Spleen (tissue), 11 donors: ENCODE measurements at regions not wholly inside any gene's neighbourhood (a gene's known extent, or its start where the extent isn't known, plus 50 kb on each side); places are given as distances from the start of the nearest gene placed in this dataset.

Experiments used
- DNase-seq: peaks from one replicate; pipeline ENCODE4 v3.0.0-alpha.2; 2020
- H3K27ac ChIP-seq, 8 donors: fragments of 200-600 bp; sonication (generic) in 7 of 8; 1 replicate in 4 of 8; 2 replicates in 4 of 8; pipeline versions ENCODE4 v1.5.0 to v1.8.0; 2016 to 2021; ENCODE audit warnings: inconsistent platforms in 4 of 8, mild to moderate bottlenecking in 4 of 8, moderate library complexity in 1 of 8
- H3K27me3 ChIP-seq, 7 donors: fragments of 200-600 bp; sonication (generic) in 6 of 7; replicated peaks in 1 of 7; 1 replicate in 4 of 7; 2 replicates in 3 of 7; pipeline versions ENCODE4 v1.5.0 to v1.8.0; 2016 to 2021; ENCODE audit warnings: inconsistent platforms in 3 of 7, mild to moderate bottlenecking in 1 of 7
- H3K36me3 ChIP-seq, 6 donors: fragments of 200-600 bp; sonication (generic) in 5 of 6; 1 replicate in 4 of 6; 2 replicates in 2 of 6; pipeline versions ENCODE4 v1.5.0 to v1.8.0; 2016 to 2021; ENCODE audit warnings: inconsistent platforms in 2 of 6
- H3K4me1 ChIP-seq, 6 donors: fragments of 200-600 bp; sonication (generic) in 5 of 6; 1 replicate in 3 of 6; 2 replicates in 3 of 6; pipeline versions ENCODE4 v1.5.0 to v1.8.0; 2016 to 2021; ENCODE audit warnings: inconsistent platforms in 3 of 6
- H3K4me3 ChIP-seq, 8 donors: fragments of 200-600 bp; sonication (generic) in 7 of 8; 1 replicate in 4 of 8; 2 replicates in 4 of 8; pipeline versions ENCODE4 v1.5.0 to v1.8.0; 2016 to 2021; ENCODE audit warnings: inconsistent platforms in 4 of 8, mild to moderate bottlenecking in 4 of 8, moderate library complexity in 2 of 8
- H3K9me3 ChIP-seq, 8 donors: fragments of 200-600 bp; sonication (generic) in 7 of 8; 1 replicate in 4 of 8; 2 replicates in 4 of 8; pipeline versions ENCODE4 v1.5.0 to v1.8.0; 2016 to 2021; ENCODE audit warnings: inconsistent platforms in 4 of 8
- POLR2A ChIP-seq, 3 donors: fragments of 450-650 bp; IDR thresholded peaks; one replicate each; pipeline ENCODE4 v1.5.1; 2017; ENCODE audit warnings: antibody characterized with exemption in 3 of 3, mild to moderate bottlenecking in 1 of 3
- POLR2AphosphoS5 ChIP-seq, 3 donors: sonication (generic); formaldehyde crosslinking; IDR thresholded peaks; one replicate each; pipeline ENCODE4 v1.5.1; 2017; ENCODE audit warnings: antibody characterized with exemption in 3 of 3
- whole genome bisulfite sequencing, 5 donors: extraction: QIAGEN DNeasy Blood & Tissue Kit in 3 of 5; methylation state at CpG; one replicate each; pipeline versions ENCODE4 v1.1.5 to v1.1.7; 2013 to 2018; 5-methylcytosine and 5-hydroxymethylcytosine counted together
- intact Hi-C: fragments of 100-400 bp; cut with DNase I; formaldehyde crosslinking; loops from one replicate; pipeline ENCODE4 v1.15.0; 2023; ENCODE audit warnings: low total_unique reads
- TF ChIP-seq, protein P1 (sequence below), 11 experiments: fragments of 200-600 bp in 7 of 11; fragments of 450-650 bp in 4 of 11; sonication (generic) in 4 of 11; IDR thresholded peaks in 8 of 11; conservative IDR thresholded peaks in 3 of 11; 1 replicate in 7 of 11; 2 replicates in 4 of 11; pipeline versions ENCODE4 v1.4.0 to v1.8.0; 2016 to 2021; ENCODE audit warnings: antibody characterized with exemption in 11 of 11, inconsistent platforms in 4 of 11, mild to moderate bottlenecking in 1 of 11
- donor health status: healthy with polysubstance abuse.
- donor health status: DM: no; HTN: no; CAD: no; lungs with moderate emphysema.
- donor health status: DM: no; HTN: no; CAD: no.
- donor health status: Bipolar disorder and iron deficiency.
- donor health status: healthy.
- donor health status: DM: no; HTN: no; CAD: no.
- donor health status: DM: yes; HTN: yes; CAD: no.

DNA sequence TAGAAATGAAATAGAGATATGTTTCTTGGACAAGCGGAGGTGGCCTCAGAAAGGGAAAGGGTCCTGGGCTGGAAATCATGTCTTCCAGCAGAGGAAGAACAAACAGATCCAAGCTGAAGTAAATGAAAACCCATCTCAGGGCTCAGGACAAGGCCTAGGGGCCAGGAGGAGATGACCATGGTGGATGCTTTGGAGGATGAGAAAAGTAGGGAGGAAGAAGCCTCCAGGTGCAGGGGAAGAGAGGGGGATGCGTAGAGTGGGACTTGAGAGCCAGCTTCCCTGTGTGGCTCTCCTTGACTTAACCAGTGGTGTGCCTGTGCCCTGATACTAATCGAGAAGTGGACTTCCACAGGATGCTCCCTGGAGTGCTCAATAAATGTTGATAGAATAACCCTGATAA, 203.2 kb downstream of the FAM43A start:
- Histone ChIP-seq H3K27me3 (no peaks in the 10 kb centered on the region), H3K4me3 (no peak overlapping the region), H3K4me1 (no peaks in the 10 kb centered on the region), H3K9me3 (peaks cover 0 to 38% (median 26%) of the 10 kb centered on the region in 8 donors), H3K27ac (no peak overlapping the region), H3K36me3 (no peaks in the 10 kb centered on the region)
- intact Hi-C loops, result no loop called here
- WGBS, 5 donors, result 58 to 74% (median 66%) methylated on average over 3 of the region's 3 CpGs
- TF ChIP-seq POLR2AphosphoS5 (IDR thresholded peaks at IDR 0.05) (no peak), POLR2A (IDR thresholded peaks at IDR 0.05) (no peak)
- TF ChIP-seq, protein P1, sequence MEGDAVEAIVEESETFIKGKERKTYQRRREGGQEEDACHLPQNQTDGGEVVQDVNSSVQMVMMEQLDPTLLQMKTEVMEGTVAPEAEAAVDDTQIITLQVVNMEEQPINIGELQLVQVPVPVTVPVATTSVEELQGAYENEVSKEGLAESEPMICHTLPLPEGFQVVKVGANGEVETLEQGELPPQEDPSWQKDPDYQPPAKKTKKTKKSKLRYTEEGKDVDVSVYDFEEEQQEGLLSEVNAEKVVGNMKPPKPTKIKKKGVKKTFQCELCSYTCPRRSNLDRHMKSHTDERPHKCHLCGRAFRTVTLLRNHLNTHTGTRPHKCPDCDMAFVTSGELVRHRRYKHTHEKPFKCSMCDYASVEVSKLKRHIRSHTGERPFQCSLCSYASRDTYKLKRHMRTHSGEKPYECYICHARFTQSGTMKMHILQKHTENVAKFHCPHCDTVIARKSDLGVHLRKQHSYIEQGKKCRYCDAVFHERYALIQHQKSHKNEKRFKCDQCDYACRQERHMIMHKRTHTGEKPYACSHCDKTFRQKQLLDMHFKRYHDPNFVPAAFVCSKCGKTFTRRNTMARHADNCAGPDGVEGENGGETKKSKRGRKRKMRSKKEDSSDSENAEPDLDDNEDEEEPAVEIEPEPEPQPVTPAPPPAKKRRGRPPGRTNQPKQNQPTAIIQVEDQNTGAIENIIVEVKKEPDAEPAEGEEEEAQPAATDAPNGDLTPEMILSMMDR (IDR thresholded peaks at IDR 0.05 in 8 of 11, conservative IDR thresholded peaks at IDR 0.05 in 3 of 11), result no peak
- no peak for DNase-seq

DNA sequence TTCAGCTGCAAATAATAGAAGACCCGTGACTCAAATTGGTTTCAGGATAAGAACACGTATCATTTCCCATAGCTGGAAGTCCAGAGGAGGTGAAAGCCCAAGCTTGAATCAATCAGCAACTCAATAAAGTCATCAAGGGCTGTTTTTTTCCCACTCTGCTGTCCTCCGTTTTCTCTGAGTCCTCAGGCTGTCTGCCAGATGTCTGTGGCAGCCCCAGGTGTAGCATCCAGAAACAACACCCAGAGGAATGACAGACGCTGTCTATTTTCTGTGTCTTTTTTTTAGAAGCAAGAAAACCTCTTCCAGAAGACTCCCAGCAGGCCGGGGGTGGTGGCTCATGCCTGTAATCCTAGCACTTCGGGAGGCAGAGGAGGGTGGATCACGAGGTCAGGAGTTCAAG, 204.4 kb downstream of the FAM43A start:
- Histone ChIP-seq H3K27ac (no peak overlapping the region), H3K4me1 (no peaks in the 10 kb centered on the region), H3K9me3 (peaks cover 0 to 38% (median 25%) of the 10 kb centered on the region in 8 donors), H3K27me3 (no peaks in the 10 kb centered on the region), H3K36me3 (no peaks in the 10 kb centered on the region), H3K4me3 (no peak overlapping the region)
- TF ChIP-seq POLR2A (IDR thresholded peaks at IDR 0.05), result no peak
- intact Hi-C loops, result no loop called here
- DNase-seq, result no peak
- WGBS, 5 donors, result 70 to 85% (median 81%) methylated on average over 7 of the region's 7 CpGs

DNA sequence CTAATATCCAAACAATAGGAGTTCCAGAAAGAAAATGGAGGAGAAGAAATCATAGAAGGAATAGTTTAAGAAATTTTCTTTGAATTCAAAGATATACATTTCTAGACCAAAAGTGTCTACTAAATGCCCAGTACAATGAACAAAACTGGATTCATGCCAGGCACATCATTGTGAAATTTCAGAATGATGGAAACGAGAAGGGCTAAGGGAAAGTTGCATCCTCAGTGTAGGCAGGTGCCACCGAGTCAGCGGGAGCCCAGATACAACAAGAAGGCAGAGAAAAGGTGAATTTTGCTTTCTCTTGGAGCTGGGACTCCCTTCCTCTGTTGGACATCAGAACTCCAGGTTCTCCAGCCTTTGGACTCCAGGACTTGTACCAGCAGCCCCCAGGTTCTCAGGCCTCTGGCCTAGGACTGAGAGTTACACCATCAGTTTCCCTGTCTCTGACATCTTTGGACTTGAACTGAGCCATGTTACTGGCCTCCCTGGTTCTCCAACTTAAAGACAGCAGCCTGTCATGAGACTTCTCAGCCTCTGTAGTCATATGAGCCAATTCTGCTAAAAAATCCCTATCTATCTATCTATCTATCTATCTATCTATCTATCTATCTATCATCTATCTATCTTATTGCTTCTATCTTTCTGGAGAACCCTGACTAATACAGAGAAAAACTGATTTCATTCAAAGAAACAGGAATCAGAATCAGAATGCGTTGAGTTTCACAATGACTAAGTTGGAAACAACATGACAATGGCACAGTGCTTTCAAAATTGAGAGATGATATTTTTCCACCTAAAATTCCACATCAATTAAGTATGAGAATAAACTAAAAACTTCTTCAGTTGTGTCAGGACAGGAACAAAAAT, 207.7 kb downstream of the FAM43A start:
- intact Hi-C loops, result no loop called here
- no peak for DNase-seq
- WGBS, 5 donors, result 42 to 73% (median 62%) methylated on average over 4 of the region's 4 CpGs
- no peak for TF ChIP-seq POLR2AphosphoS5 (IDR thresholded peaks at IDR 0.05)
- TF ChIP-seq, protein P1 (IDR thresholded peaks at IDR 0.05 in 8 of 11, conservative IDR thresholded peaks at IDR 0.05 in 3 of 11), result no peak
- no peak for TF ChIP-seq POLR2A (IDR thresholded peaks at IDR 0.05)
- no peaks in the 10 kb centered on the region for H3K36me3 ChIP-seq
- no peaks in the 10 kb centered on the region for H3K27me3 ChIP-seq
- H3K4me1 ChIP-seq, result no peaks in the 10 kb centered on the region
- no peak overlapping the region for H3K4me3 ChIP-seq
- H3K27ac ChIP-seq, result no peak overlapping the region
- peaks cover 0 to 24% (median 11%) of the 10 kb centered on the region in 8 donors for H3K9me3 ChIP-seq

DNA sequence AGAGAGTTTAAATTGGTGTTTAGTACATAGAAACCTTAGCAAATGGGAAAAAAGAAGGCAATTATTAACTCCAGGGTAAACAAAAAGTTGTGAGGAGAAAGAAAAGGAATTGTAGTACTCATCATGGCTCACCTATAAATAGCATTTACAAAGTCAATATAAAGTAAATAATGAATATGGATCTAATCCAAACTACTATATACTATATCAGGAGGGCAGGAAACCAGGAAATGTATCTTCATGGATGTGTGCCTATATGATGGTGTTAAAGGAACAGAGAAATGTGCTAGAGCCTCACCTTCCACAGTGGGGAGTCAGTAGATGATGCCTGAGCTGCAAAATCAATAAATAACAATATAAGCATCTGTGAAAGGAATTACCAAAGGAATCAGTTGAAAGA, 208.9 kb downstream of the FAM43A start:
- Histone ChIP-seq H3K9me3 (peaks cover 0 to 30% (median 18%) of the 10 kb centered on the region in 8 donors), H3K27ac (no peak overlapping the region), H3K27me3 (no peaks in the 10 kb centered on the region), H3K4me3 (no peak overlapping the region), H3K4me1 (no peaks in the 10 kb centered on the region), H3K36me3 (no peaks in the 10 kb centered on the region)
- no peak for TF ChIP-seq POLR2AphosphoS5 (IDR thresholded peaks at IDR 0.05)
- TF ChIP-seq, protein P1 (IDR thresholded peaks at IDR 0.05 in 8 of 11, conservative IDR thresholded peaks at IDR 0.05 in 3 of 11), result no peak
- no peak for TF ChIP-seq POLR2A (IDR thresholded peaks at IDR 0.05)
- no peak for DNase-seq
- intact Hi-C loops, result no loop called here
